ENCODE measurements at regions not wholly inside any gene's neighbourhood (a gene's known extent, or its start where the extent isn't known, plus 50 kb on each side); places are given as distances from the start of the nearest gene placed in this dataset.

DNA sequence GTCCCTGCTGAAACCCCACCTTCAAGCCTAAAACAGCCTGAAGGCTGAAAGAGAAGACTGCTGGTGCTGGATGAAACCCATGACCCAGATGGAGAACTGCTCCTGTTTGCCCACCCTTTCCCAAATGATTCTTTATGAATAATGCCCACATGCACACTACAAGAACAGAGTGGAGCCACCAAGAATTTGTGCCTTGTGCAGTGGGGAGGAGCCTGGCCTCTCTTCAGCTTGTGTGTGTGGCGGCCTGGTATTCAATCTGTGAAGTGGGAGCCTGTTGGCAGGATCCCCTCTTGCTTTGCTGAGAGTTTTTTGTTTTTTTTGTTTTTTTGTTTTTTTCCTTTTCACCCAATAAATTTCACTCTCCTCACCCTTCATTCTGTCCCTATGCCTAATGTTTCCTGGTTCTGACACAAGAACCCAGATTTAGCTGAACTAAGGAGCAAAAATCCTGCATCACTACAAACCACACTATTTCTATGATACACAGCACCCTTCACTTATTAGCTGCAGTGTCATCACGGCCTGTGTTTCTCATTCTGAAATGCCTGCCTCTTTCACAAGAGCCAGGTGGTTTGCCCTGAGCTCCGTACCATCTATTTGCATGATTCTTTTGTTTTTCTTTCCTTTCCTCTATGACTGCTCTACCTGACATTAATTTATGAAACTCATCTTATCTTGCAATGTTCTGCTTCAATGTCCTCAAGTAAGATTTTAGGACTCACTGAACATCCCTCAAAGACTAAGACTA lies 585.5 kb upstream of the ATXN7L3B start:
- Histone ChIP-seq H3K4me1 (ENCODE audit: control insufficient read depth in 2 of 3, insufficient read depth in 2 of 3, low read depth in 1 of 3, low read length in 3 of 3) (no peaks in the 10 kb centered on the region), H3K27me3 (ENCODE audit: control insufficient read depth, insufficient read depth, low read length) (no peaks in the 10 kb centered on the region), H3K9ac (ENCODE audit: low read length in 3 of 3) (no peak overlapping the region), H3K4me3 (ENCODE audit: low read length in 3 of 3) (no peak overlapping the region), H3K27ac (ENCODE audit: low read depth in 2 of 2, low read length in 2 of 2) (no peak overlapping the region), H3K36me3 (ENCODE audit: control insufficient read depth in 2 of 3, insufficient read depth in 3 of 3, low read length in 3 of 3) (no peaks in the 10 kb centered on the region), H3K9me3 (ENCODE audit: control insufficient read depth in 2 of 3, insufficient read depth in 1 of 3, low read length in 3 of 3) (no peaks in the 10 kb centered on the region)
- DNase-seq (no peak), FAIRE-seq (no peak)
- TF ChIP-seq, protein P1, sequence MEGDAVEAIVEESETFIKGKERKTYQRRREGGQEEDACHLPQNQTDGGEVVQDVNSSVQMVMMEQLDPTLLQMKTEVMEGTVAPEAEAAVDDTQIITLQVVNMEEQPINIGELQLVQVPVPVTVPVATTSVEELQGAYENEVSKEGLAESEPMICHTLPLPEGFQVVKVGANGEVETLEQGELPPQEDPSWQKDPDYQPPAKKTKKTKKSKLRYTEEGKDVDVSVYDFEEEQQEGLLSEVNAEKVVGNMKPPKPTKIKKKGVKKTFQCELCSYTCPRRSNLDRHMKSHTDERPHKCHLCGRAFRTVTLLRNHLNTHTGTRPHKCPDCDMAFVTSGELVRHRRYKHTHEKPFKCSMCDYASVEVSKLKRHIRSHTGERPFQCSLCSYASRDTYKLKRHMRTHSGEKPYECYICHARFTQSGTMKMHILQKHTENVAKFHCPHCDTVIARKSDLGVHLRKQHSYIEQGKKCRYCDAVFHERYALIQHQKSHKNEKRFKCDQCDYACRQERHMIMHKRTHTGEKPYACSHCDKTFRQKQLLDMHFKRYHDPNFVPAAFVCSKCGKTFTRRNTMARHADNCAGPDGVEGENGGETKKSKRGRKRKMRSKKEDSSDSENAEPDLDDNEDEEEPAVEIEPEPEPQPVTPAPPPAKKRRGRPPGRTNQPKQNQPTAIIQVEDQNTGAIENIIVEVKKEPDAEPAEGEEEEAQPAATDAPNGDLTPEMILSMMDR (IDR thresholded peaks at IDR 0.05; ENCODE audit: borderline replicate concordance, extremely low read depth, insufficient read depth) = no peak
- intact Hi-C loops (cut with DNase I) = no loop called here

DNA sequence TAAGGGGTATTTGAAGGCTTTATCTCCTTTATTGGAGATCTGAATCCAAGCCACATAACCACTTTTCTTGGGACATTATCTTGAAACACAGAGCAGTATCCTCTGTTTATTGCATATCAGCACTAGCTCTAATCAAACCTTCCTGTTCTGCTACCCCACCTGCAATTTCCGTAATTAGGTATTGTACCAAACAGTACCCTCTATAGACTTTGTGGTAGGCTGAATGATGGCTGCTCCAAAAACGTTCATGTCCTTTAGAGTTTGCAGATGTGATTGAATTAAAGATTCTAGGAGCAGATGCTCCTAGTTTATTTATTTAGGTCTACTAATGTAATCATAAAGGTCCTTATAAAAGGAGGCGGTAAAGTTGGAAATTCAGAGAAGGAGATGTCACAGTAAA lies 573.0 kb upstream of the ATXN7L3B start:
- Histone ChIP-seq H3K27ac (ENCODE audit: low read depth in 2 of 2, low read length in 2 of 2) (no peak overlapping the region), H3K36me3 (ENCODE audit: control insufficient read depth in 2 of 3, insufficient read depth in 3 of 3, low read length in 3 of 3) (no peaks in the 10 kb centered on the region), H3K4me3 (ENCODE audit: low read length in 3 of 3) (no peak overlapping the region), H3K9me3 (ENCODE audit: control insufficient read depth in 2 of 3, insufficient read depth in 1 of 3, low read length in 3 of 3) (no peaks in the 10 kb centered on the region), H3K4me1 (ENCODE audit: control insufficient read depth in 2 of 3, insufficient read depth in 2 of 3, low read depth in 1 of 3, low read length in 3 of 3) (no peaks in the 10 kb centered on the region), H3K9ac (ENCODE audit: low read length in 3 of 3) (no peak overlapping the region), H3K27me3 (ENCODE audit: control insufficient read depth, insufficient read depth, low read length) (no peaks in the 10 kb centered on the region)
- intact Hi-C loops (cut with DNase I) = no loop called here
- TF ChIP-seq, protein P1 (IDR thresholded peaks at IDR 0.05; ENCODE audit: borderline replicate concordance, extremely low read depth, insufficient read depth) = no peak
- DNase-seq = no peak
- FAIRE-seq = no peak

DNA sequence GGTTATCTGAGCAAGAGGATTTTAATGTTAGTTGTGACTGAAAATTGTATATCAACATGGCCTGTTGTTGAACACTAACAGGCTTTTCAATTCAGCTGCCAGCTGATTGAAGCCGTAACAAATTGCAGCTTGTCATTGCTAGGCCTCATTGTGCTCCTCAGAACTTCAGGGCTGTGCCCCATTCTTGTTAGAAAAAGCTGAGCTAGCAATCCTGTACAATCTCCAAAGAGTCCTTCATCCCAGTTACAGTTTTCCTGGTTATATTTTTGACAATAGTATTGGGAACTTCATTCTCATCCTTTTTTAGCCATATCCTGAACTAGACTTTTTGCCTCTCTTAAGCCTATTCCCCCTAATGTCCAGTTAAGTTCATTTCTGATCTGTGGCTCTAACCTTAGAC lies 564.1 kb upstream of the ATXN7L3B start:
- intact Hi-C loops (cut with DNase I) = no loop called here
- Histone ChIP-seq H3K4me3 (ENCODE audit: low read length in 3 of 3) (no peak overlapping the region), H3K27me3 (ENCODE audit: control insufficient read depth, insufficient read depth, low read length) (no peaks in the 10 kb centered on the region), H3K36me3 (ENCODE audit: control insufficient read depth in 2 of 3, insufficient read depth in 3 of 3, low read length in 3 of 3) (no peaks in the 10 kb centered on the region), H3K9me3 (ENCODE audit: control insufficient read depth in 2 of 3, insufficient read depth in 1 of 3, low read length in 3 of 3) (no peaks in the 10 kb centered on the region), H3K27ac (ENCODE audit: low read depth in 2 of 2, low read length in 2 of 2) (no peak overlapping the region), H3K4me1 (ENCODE audit: control insufficient read depth in 2 of 3, insufficient read depth in 2 of 3, low read depth in 1 of 3, low read length in 3 of 3) (no peaks in the 10 kb centered on the region), H3K9ac (ENCODE audit: low read length in 3 of 3) (no peak overlapping the region)
- no peak for DNase-seq
- no peak for FAIRE-seq
- TF ChIP-seq, protein P1 (IDR thresholded peaks at IDR 0.05; ENCODE audit: borderline replicate concordance, extremely low read depth, insufficient read depth) = no peak

DNA sequence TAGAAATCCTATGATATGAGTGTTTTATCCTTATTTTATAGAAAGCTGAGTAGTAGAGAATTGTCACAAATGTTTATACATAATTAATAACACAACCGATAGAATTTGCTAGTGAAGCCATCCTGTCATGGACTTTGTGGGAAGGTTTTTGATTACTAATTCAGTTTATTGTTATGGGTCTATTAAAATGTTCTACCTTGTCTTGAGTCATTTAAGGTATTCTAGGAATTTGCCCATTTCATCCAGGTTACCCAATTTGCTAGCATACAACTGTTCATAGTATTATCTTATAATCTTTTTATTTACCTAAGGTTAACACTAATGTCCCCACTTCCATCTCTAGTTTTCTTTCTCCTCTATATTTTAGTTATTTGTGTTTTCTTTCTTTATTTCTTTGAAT lies 553.1 kb upstream of the ATXN7L3B start:
- Histone ChIP-seq H3K27ac (ENCODE audit: low read depth in 2 of 2, low read length in 2 of 2) (no peak overlapping the region), H3K36me3 (ENCODE audit: control insufficient read depth in 2 of 3, insufficient read depth in 3 of 3, low read length in 3 of 3) (no peaks in the 10 kb centered on the region), H3K4me3 (ENCODE audit: low read length in 3 of 3) (no peak overlapping the region), H3K9ac (ENCODE audit: low read length in 3 of 3) (no peak overlapping the region), H3K4me1 (ENCODE audit: control insufficient read depth in 2 of 3, insufficient read depth in 2 of 3, low read depth in 1 of 3, low read length in 3 of 3) (no peaks in the 10 kb centered on the region), H3K27me3 (ENCODE audit: control insufficient read depth, insufficient read depth, low read length) (no peaks in the 10 kb centered on the region), H3K9me3 (ENCODE audit: control insufficient read depth in 2 of 3, insufficient read depth in 1 of 3, low read length in 3 of 3) (no peaks in the 10 kb centered on the region)
- TF ChIP-seq, protein P1 (IDR thresholded peaks at IDR 0.05; ENCODE audit: borderline replicate concordance, extremely low read depth, insufficient read depth) = no peak
- DNase-seq (no peak), FAIRE-seq (no peak)
- intact Hi-C loops (cut with DNase I) = no loop called here

Data from kidney (tissue), 13 donors.